Ishikawa (cell line): ENCODE measurements at regions not wholly inside any gene's neighbourhood (a gene's known extent, or its start where the extent isn't known, plus 50 kb on each side); places are given as distances from the start of the nearest gene placed in this dataset.

Experiments
- CEBPB ChIP-seq: IDR thresholded peaks from 2 replicates; pipeline ENCODE4 v1.6.1; 2012
- CREB1 ChIP-seq: IDR thresholded peaks from 2 replicates; pipeline ENCODE4 v1.6.1; 2012; ENCODE audit warnings: low read depth
- EGR1 ChIP-seq: IDR thresholded peaks from 2 replicates; pipeline ENCODE4 v1.6.1; 2012
- EP300 ChIP-seq: IDR thresholded peaks from 2 replicates; pipeline ENCODE4 v1.6.1; 2012; ENCODE audit warnings: borderline replicate concordance
- FOXM1 ChIP-seq: IDR thresholded peaks from 2 replicates; pipeline ENCODE4 v1.6.1; 2012; ENCODE audit warnings: low read depth, borderline replicate concordance
- NFIC ChIP-seq: IDR thresholded peaks from 2 replicates; pipeline ENCODE4 v1.6.1; 2012
- RAD21 ChIP-seq: IDR thresholded peaks from 2 replicates; pipeline ENCODE4 v1.6.1; 2012; ENCODE audit warnings: low read depth
- TAF1 ChIP-seq: IDR thresholded peaks from 2 replicates; pipeline ENCODE4 v1.6.1; 2012; ENCODE audit warnings: low read depth, mild to moderate bottlenecking
- TCF12 ChIP-seq: IDR thresholded peaks from 2 replicates; pipeline ENCODE4 v1.6.1; 2012; ENCODE audit warnings: low read depth
- TEAD4 ChIP-seq: IDR thresholded peaks from 2 replicates; pipeline ENCODE4 v1.6.1; 2012
- YY1 ChIP-seq: IDR thresholded peaks from 2 replicates; pipeline ENCODE4 v1.6.1; 2012; ENCODE audit warnings: low read depth
- ZBTB7A ChIP-seq: IDR thresholded peaks from 2 replicates; pipeline ENCODE4 v1.6.1; 2012; ENCODE audit warnings: low read depth
- TF ChIP-seq, protein P1 (sequence below): IDR thresholded peaks from 2 replicates; pipeline ENCODE4 v1.6.1; 2012; ENCODE audit warnings: low read depth, mild to moderate bottlenecking
- TF ChIP-seq, protein P2 (sequence below): IDR thresholded peaks from 2 replicates; pipeline ENCODE4 v1.6.1; 2012
- TF ChIP-seq, protein P3 (sequence below): IDR thresholded peaks from 2 replicates; pipeline ENCODE4 v1.6.1; 2012

DNA sequence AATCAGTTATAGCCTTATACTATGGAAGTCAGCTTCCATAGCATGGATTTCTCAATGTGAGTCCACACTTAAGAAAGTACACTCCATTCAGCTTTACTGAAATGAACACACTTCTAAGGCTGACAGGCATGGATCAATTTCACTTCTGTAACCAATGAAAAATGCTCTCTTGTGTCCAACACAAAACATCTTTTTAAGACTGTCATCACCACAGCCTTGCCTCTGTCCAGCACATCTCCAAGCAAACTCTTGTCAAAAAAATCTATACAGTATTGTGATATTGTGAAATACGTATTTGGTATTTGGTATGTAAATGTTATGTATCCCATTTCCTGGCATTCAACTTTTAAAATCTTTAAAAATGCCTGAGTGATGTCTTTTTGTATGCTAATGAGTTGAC is 208.7 kb downstream of the RAP2B start:
- TF ChIP-seq, protein P1, sequence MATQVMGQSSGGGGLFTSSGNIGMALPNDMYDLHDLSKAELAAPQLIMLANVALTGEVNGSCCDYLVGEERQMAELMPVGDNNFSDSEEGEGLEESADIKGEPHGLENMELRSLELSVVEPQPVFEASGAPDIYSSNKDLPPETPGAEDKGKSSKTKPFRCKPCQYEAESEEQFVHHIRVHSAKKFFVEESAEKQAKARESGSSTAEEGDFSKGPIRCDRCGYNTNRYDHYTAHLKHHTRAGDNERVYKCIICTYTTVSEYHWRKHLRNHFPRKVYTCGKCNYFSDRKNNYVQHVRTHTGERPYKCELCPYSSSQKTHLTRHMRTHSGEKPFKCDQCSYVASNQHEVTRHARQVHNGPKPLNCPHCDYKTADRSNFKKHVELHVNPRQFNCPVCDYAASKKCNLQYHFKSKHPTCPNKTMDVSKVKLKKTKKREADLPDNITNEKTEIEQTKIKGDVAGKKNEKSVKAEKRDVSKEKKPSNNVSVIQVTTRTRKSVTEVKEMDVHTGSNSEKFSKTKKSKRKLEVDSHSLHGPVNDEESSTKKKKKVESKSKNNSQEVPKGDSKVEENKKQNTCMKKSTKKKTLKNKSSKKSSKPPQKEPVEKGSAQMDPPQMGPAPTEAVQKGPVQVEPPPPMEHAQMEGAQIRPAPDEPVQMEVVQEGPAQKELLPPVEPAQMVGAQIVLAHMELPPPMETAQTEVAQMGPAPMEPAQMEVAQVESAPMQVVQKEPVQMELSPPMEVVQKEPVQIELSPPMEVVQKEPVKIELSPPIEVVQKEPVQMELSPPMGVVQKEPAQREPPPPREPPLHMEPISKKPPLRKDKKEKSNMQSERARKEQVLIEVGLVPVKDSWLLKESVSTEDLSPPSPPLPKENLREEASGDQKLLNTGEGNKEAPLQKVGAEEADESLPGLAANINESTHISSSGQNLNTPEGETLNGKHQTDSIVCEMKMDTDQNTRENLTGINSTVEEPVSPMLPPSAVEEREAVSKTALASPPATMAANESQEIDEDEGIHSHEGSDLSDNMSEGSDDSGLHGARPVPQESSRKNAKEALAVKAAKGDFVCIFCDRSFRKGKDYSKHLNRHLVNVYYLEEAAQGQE, result no peak
- TF ChIP-seq, protein P2, sequence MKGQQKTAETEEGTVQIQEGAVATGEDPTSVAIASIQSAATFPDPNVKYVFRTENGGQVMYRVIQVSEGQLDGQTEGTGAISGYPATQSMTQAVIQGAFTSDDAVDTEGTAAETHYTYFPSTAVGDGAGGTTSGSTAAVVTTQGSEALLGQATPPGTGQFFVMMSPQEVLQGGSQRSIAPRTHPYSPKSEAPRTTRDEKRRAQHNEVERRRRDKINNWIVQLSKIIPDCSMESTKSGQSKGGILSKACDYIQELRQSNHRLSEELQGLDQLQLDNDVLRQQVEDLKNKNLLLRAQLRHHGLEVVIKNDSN, result no peak
- TF ChIP-seq RAD21, result no peak
- TF ChIP-seq TEAD4, result no peak
- no peak for TF ChIP-seq TAF1
- no peak for TF ChIP-seq FOXM1
- TF ChIP-seq YY1, result no peak
- TF ChIP-seq EP300, result no peak

DNA sequence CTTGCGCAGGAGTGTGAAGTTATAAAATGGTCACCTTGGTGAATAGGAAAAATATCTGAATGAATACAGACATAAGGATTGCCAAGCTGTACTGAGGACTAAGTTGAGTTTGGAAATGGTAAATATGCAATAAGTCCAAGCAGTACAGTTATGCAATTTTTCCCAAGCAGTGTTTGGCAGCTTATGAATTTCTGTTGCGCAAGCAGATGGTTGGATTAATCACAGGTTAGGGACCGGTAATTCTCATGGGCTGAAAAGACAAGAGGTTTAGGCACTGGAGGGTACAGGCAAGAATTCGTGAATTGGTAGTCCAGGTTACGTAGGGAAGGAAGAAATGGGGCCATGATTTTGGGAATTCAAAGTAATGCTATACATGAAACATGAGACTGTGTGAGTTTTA is 210.3 kb downstream of the RAP2B start:
- peak; percentile 32; the same call in 1 of the 2 replicates for TF ChIP-seq CEBPB
- TF ChIP-seq, protein P2, result no peak

DNA sequence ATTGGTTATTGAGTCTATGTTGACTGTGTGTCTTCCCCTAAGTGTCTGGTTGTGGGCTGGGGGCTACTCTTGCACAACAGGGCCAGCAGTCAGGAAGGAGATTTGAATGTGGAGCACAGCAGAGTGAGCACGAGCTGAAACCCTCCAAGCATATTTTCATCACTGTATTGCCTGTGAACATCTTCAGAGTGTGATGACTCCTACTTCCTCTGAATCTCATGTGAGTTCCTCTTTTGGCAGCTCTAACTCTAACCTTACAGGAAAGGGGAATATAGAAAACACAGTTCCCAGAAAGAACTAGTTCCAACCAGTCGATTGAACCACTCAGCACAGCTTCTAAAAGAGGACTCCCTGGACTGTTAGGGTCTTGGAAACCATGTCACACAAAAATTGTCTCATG is 211.6 kb downstream of the RAP2B start:
- no peak for TF ChIP-seq TCF12
- no peak for TF ChIP-seq TAF1

DNA sequence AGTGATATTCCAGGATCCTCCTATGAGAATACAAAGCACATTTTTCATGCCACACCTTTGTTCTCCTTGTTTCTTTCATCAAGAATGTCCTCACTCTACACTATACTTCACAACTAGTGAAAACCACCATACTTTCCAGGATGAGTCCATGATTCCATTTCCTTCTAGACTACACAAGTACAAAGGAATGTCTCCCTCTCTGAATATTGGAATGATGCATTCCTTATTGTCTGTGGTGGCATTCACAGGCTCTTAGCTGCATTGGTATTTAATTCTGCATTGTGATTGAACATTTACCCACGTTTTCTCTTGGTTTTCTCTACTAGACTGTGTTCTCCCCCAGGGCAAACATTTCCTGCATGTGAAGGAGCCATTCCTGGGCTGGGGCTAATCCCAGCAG is 217.5 kb downstream of the RAP2B start:
- TF ChIP-seq TCF12, result no peak
- no peak for TF ChIP-seq FOXM1
- no peak for TF ChIP-seq CEBPB
- no peak for TF ChIP-seq EP300
- TF ChIP-seq RAD21, result no peak
- TF ChIP-seq, protein P2, result no peak
- TF ChIP-seq NFIC, result no peak
- no peak for TF ChIP-seq TAF1
- TF ChIP-seq, protein P3, sequence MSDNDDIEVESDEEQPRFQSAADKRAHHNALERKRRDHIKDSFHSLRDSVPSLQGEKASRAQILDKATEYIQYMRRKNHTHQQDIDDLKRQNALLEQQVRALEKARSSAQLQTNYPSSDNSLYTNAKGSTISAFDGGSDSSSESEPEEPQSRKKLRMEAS, result no peak
- no peak for TF ChIP-seq EGR1
- no peak for TF ChIP-seq TEAD4
- TF ChIP-seq YY1, result no peak
- TF ChIP-seq ZBTB7A, result no peak
- TF ChIP-seq CREB1, result no peak

DNA sequence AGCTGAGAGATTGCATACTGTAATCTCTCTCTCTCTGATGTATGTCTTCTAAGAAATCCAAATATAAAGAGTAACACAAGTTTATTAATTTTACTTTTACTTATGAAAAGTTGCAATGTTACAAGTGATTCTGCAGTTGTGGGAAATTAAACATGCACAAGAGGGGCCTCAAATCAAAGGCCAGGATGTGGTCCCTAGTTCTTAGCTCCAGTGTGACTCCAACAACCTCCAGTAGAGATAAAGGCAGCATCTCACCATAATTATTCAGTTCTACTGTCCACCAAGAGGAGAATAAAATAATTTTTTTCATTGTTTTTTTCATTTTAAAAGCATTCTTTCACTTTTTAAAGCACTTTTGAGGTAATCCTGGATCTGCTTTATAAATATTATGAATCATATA is 223.3 kb downstream of the RAP2B start:
- no peak for TF ChIP-seq YY1
- TF ChIP-seq ZBTB7A, result no peak
- TF ChIP-seq EGR1, result no peak
- TF ChIP-seq NFIC, result no peak
- no peak for TF ChIP-seq TEAD4
- no peak for TF ChIP-seq FOXM1
- TF ChIP-seq TCF12, result no peak
- TF ChIP-seq, protein P3, result no peak
- no peak for TF ChIP-seq RAD21
- TF ChIP-seq CREB1, result no peak
- TF ChIP-seq EP300, result no peak
- no peak for TF ChIP-seq CEBPB
- no peak for TF ChIP-seq TAF1
- TF ChIP-seq, protein P1, result no peak
- TF ChIP-seq, protein P2, result no peak

DNA sequence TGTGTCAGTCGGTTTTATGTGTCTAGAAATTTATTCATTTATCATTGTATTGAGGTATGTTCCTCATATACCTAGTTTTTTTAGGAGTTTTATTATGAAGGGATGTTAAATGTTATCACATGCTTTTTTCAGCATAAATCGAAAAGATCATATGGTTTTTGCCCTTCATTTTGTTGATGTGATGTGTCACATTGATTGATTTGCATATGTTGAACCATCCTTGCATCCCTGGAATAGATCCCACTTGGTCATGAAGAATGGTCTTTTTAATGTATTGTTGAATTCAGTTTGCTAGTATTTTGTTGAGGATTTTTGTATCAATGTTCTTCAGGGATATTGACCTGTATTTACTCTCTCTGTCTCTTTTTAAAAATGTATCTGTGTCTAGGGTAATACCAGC is 230.3 kb downstream of the RAP2B start:
- TF ChIP-seq EGR1 (no peak), NFIC (no peak), TEAD4 (no peak), ZBTB7A (no peak)
- TF ChIP-seq, protein P3, result no peak
